HAP-1 (cell line): ENCODE measurements at regions not wholly inside any gene's neighbourhood (a gene's known extent, or its start where the extent isn't known, plus 50 kb on each side); places are given as distances from the start of the nearest gene placed in this dataset.
"Not testable (repeated sequence)": the region's sequence is repeated elsewhere in the genome, so short reads cannot be mapped to it uniquely, and the experiment has no call there.

Source experiments
- DNase-seq, 2 experiments: peaks; one replicate each; pipeline ENCODE4 v3.0.0-alpha.2; 2016 to 2020; ENCODE audit warnings: low spot score in 2 of 2
- H3K27me3 ChIP-seq: fragments of 250-450 bp; sonication (Bioruptor Pico); 2 replicates; pipeline ENCODE4 v1.5.1; 2020; ENCODE audit warnings: low read depth, mild to moderate bottlenecking, moderate library complexity
- H3K36me3 ChIP-seq: fragments of 250-450 bp; sonication (Bioruptor Pico); replicated peaks from 2 replicates; pipeline ENCODE4 v1.5.1; 2020; ENCODE audit warnings: mild to moderate bottlenecking
- H3K4me1 ChIP-seq: fragments of 250-450 bp; sonication (Bioruptor Pico); 2 replicates; pipeline ENCODE4 v1.5.1; 2020; ENCODE audit warnings: mild to moderate bottlenecking
- H3K4me3 ChIP-seq: fragments of 250-450 bp; sonication (Bioruptor Pico); 2 replicates; pipeline ENCODE4 v1.5.1; 2020; ENCODE audit warnings: mild to moderate bottlenecking, moderate library complexity
- H3K9me3 ChIP-seq: fragments of 250-450 bp; sonication (Bioruptor Pico); 2 replicates; pipeline ENCODE4 v1.5.1; 2020; ENCODE audit warnings: mild to moderate bottlenecking, moderate library complexity
- in situ Hi-C: fragments of 300-500 bp; cut with MboI; formaldehyde crosslinking; loops from 3 replicates; pipeline ENCODE4 v1.14.3; 2020; ENCODE audit warnings: low sequenced_read_pairs, inconsistent platforms, mixed read lengths

GRCh38 chr5:60509519-60509918 is 190.4 kb downstream of the DEPDC1B start:
- H3K9me3 ChIP-seq: no peaks in the 10 kb centered on the region
- no peaks in the 10 kb centered on the region for H3K4me1 ChIP-seq
- H3K4me3 ChIP-seq: no peak overlapping the region
- no peaks in the 10 kb centered on the region for H3K27me3 ChIP-seq
- in situ Hi-C loops: no loop called here
- no peaks in the 10 kb centered on the region for H3K36me3 ChIP-seq
- no peak for DNase-seq

- Histone ChIP-seq H3K27me3 (no peaks in the 10 kb centered on the region), H3K4me3 (no peak overlapping the region), H3K4me1 (no peaks in the 10 kb centered on the region), H3K9me3 (no peaks in the 10 kb centered on the region), H3K36me3 (no peaks in the 10 kb centered on the region)
- no peak for DNase-seq
- in situ Hi-C loops: no loop called here
Observed at GRCh38 chr5:60507687-60508086, 192.3 kb downstream of the DEPDC1B start.

DNA sequence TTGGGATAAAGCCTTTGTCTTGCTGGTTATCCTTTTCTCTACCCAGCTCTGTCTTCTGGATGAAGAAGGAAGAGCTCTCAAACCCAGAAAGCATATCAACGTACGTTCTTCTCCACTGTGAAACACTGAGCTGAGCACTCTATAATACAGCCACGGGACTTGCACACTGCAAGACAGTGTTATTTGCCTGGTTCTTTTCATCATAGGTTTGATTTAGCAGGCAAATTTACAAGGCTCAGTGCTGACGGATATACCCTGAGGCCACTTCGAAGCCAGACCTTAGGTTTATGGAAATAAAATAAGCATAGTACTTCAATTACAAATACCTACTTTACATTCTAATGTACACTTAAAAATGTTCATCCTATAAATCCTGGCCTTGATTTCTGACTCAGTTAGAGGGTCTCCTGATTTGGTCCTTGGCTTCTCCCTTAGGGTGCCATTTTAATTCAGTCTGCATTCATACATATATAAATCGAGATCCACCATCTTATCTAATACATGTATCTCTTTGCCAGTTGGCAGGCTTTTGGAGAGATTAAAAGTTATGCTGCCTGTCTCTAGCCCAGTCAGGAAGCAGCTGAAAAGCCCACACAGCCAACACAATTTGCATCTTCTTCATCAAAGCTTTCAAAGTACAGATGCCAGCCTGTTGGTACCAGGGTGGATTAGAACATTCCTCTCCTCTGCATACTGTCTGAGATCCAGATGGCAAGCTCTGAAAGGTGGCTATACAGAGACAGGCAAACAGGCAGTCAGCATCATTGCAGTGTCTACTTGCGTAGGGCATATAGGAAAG is 194.4 kb downstream of the DEPDC1B start:
- Histone ChIP-seq H3K4me3 (no peak overlapping the region), H3K4me1 (no peaks in the 10 kb centered on the region), H3K27me3 (no peaks in the 10 kb centered on the region), H3K36me3 (no peaks in the 10 kb centered on the region), H3K9me3 (no peaks in the 10 kb centered on the region)
- in situ Hi-C loops: no loop called here
- DNase-seq: peak; percentile 17 to 55

- no peaks in the 10 kb centered on the region for H3K4me1 ChIP-seq
- no peaks in the 10 kb centered on the region for H3K9me3 ChIP-seq
- in situ Hi-C loops: no loop called here
- H3K4me3 ChIP-seq: no peak overlapping the region
- H3K27me3 ChIP-seq: no peaks in the 10 kb centered on the region
- DNase-seq: no peak
- no peaks in the 10 kb centered on the region for H3K36me3 ChIP-seq
Observed at GRCh38 chr5:60504342-60504741, 195.6 kb downstream of the DEPDC1B start.

- Histone ChIP-seq H3K4me1 (no peaks in the 10 kb centered on the region), H3K27me3 (no peaks in the 10 kb centered on the region), H3K9me3 (no peaks in the 10 kb centered on the region), H3K36me3 (no peaks in the 10 kb centered on the region), H3K4me3 (no peak overlapping the region)
- DNase-seq: no peak
- in situ Hi-C loops: no loop called here
Observed at GRCh38 chr5:60503771-60504170, 196.2 kb downstream of the DEPDC1B start.

DNA sequence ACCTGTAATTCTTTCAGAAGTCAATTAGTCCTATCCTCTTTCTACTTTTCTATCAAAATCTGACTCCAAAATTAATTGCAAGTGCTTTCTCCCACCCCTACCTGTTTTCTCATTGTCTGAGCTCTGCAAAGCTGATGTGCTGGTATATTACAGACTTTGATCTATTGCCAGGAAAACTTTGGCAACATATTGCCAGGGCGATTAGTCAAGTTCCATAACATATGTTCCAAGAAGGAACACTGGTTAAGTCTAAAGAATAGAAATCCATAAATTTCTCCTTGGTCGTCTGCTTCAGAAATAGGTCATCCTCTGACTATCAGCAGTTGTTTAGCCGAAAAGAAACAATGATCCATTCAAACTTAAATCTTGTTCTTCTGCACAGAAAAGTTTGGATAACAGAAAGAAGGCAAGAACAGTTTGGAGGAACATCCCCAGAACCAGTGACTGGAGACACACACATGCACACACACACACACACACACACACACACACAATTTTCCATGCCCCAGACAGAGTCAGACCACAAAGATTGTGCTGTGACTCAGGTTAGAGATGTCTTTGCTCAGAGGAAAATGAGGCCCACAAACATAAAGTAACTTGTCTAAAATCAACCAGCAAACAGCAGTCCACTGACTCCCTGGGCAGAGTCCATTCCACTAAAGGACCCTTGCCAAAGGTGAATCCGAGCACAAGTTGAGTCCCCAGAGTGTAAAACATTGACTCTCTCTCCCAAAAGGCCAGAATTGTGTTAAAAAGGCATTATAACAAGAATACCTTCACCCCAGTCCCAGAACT is 202.1 kb downstream of the DEPDC1B start:
- no peaks in the 10 kb centered on the region for H3K4me1 ChIP-seq
- H3K9me3 ChIP-seq: no peaks in the 10 kb centered on the region
- no peak overlapping the region for H3K4me3 ChIP-seq
- no peaks in the 10 kb centered on the region for H3K27me3 ChIP-seq
- H3K36me3 ChIP-seq: no peaks in the 10 kb centered on the region
- no peak for DNase-seq
- in situ Hi-C loops: no loop called here

DNA sequence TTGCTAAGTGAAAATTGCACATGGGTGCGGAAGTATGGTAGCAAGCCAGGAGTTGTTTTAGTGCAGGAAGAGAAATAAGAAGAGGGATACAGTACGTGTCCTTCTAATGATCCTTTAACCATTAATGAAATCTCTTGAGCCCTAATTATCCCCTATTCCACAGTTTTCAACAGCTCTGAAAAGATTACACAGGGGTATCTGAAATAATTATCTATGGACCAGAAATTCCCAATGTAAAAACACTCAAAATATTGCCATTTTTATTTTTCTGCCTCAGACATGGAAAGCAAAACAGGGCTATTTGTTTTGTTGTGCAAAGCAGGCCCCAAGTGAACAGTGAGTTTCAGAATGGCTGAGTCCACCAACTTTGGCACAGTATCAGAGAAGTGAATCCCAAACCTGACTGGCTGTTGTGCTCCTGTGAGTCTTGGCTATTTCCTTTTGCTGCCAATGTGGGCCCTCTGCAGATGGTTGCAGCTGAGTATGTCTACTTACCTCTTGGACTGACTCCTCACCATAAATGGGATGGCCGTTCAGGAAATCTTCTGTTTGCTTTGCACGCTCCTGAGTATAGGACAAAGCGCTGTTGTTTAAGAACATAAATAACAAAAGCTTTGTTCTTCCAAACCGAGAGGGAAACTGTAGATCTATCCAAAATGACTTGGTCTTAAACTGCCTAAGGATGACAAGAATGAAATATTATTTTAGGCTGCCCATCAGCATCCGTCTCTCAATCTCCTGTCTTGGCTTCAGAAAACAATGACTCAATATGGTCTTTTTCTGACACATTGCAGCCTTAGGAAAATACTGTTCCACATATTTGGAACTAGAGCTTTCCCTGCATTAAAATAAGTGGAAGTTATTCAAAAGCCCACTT is 204.1 kb downstream of the DEPDC1B start:
- DNase-seq: no peak
- no peak overlapping the region for H3K4me3 ChIP-seq
- H3K4me1 ChIP-seq: no peaks in the 10 kb centered on the region
- no peaks in the 10 kb centered on the region for H3K36me3 ChIP-seq
- in situ Hi-C loops: no loop called here
- H3K27me3 ChIP-seq: no peaks in the 10 kb centered on the region
- H3K9me3 ChIP-seq: no peaks in the 10 kb centered on the region

- no peak for DNase-seq
- no peaks in the 10 kb centered on the region for H3K9me3 ChIP-seq
- no peaks in the 10 kb centered on the region for H3K36me3 ChIP-seq
- H3K27me3 ChIP-seq: no peaks in the 10 kb centered on the region
- in situ Hi-C loops: no loop called here
- H3K4me3 ChIP-seq: no peak overlapping the region
- H3K4me1 ChIP-seq: no peaks in the 10 kb centered on the region
Observed at GRCh38 chr5:60494635-60495034, 205.3 kb downstream of the DEPDC1B start.

GRCh38 chr5:60494144-60494543 is 205.8 kb downstream of the DEPDC1B start:
- in situ Hi-C loops: no loop called here
- DNase-seq: no peak
- Histone ChIP-seq H3K27me3 (no peaks in the 10 kb centered on the region), H3K36me3 (no peaks in the 10 kb centered on the region), H3K9me3 (no peaks in the 10 kb centered on the region), H3K4me1 (no peaks in the 10 kb centered on the region), H3K4me3 (no peak overlapping the region)

GRCh38 chr5:60493372-60493771 is 206.6 kb downstream of the DEPDC1B start:
- no peak for DNase-seq
- H3K4me1 ChIP-seq: no peaks in the 10 kb centered on the region
- in situ Hi-C loops: no loop called here

DNA sequence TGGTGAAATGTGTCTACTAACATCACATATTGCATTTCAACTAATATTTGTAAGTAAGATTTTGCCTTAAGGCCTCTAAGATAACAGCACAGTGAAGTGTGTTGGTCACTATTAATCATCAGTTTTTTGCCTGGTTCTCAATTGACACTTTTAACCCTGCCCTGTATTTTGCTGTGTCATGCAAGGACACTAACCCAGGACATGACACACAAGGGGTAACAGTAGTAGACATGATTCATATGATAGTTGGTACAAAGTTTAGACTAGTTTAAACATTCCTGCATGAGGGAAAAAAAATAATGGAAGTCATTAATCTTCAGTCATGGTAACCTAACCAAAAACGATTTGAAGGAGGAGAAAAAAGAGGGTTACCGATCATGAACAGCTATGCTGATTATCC is 207.0 kb downstream of the DEPDC1B start:
- DNase-seq: no peak
- in situ Hi-C loops: no loop called here
- H3K27me3 ChIP-seq: no peaks in the 10 kb centered on the region
- no peaks in the 10 kb centered on the region for H3K36me3 ChIP-seq
- H3K4me1 ChIP-seq: no peaks in the 10 kb centered on the region
- H3K4me3 ChIP-seq: no peak overlapping the region
- no peaks in the 10 kb centered on the region for H3K9me3 ChIP-seq

More at GRCh38 chr5:60493372-60493771, 206.6 kb downstream of the DEPDC1B start:
- Histone ChIP-seq H3K27me3 (no peaks in the 10 kb centered on the region), H3K4me3 (no peak overlapping the region), H3K36me3 (no peaks in the 10 kb centered on the region), H3K9me3 (no peaks in the 10 kb centered on the region)

DNA sequence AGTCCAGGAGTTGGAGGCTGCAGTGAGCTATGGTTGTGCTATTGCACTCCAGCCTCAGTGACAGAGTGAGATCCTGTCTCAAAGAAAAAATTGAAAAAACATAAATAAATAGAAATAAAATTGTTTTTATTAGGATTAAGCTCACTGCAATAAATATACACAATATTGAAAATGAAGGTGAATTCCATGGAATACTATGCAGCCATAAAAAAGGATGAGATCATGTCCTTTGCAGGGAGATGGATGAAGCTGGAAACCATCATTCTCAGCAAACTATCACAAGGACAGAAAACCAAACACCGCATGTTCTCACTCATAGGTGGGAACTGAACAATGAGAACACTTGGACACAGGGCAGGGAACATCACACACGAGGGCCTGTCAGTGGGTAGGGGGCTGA is 207.6 kb downstream of the DEPDC1B start:
- H3K27me3 ChIP-seq, H3K36me3 ChIP-seq, DNase-seq, in situ Hi-C loops, H3K4me1 ChIP-seq, H3K9me3 ChIP-seq, H3K4me3 ChIP-seq: not testable (repeated sequence)

GRCh38 chr5:60490597-60491166 is 209.3 kb downstream of the DEPDC1B start:
- DNase-seq: no peak
- H3K27me3 ChIP-seq: no peaks in the 10 kb centered on the region
- no peaks in the 10 kb centered on the region for H3K4me1 ChIP-seq
- no peaks in the 10 kb centered on the region for H3K36me3 ChIP-seq
- no peak overlapping the region for H3K4me3 ChIP-seq
- in situ Hi-C loops: no loop called here
- H3K9me3 ChIP-seq: no peaks in the 10 kb centered on the region
